ENCODE measurements at regions not wholly inside any gene's neighbourhood (a gene's known extent, or its start where the extent isn't known, plus 50 kb on each side); places are given as distances from the start of the nearest gene placed in this dataset.

GRCh38 chr14:86129426-86129825 is 599.5 kb downstream of the FLRT2 start:
- TF ChIP-seq CTCF (IDR thresholded peaks at IDR 0.05) (no peak), POLR2A (IDR thresholded peaks at IDR 0.05) (no peak)

Data from esophagus squamous epithelium (tissue), 4 donors.